OCI-LY3 (cell line): ENCODE measurements at regions not wholly inside any gene's neighbourhood (a gene's known extent, or its start where the extent isn't known, plus 50 kb on each side); places are given as distances from the start of the nearest gene placed in this dataset.

Experiments
- H2AFZ ChIP-seq: fragments of 200-600, 300-600 bp; shearing (Covaris generic); 2 replicates; pipeline ENCODE4 v1.6.0; 2014; ENCODE audit warnings: antibody characterized with exemption, low read depth, low read length
- H3K27ac ChIP-seq: fragments of 200-600, 300-600 bp; sonication (generic); 2 replicates; pipeline ENCODE4 v1.5.1; 2014; ENCODE audit warnings: mild to moderate bottlenecking, low read length, moderate library complexity, mixed read lengths
- H3K27me3 ChIP-seq: fragments of 200-600, 300-600 bp; sonication (generic); 2 replicates; pipeline ENCODE4 v1.6.1; 2014; ENCODE audit warnings: low read depth, low read length, mixed read lengths
- H3K36me3 ChIP-seq: fragments of 200-600, 300-600 bp; sonication (generic); replicated peaks from 2 replicates; pipeline ENCODE3; 2014; ENCODE audit warnings: low read depth, low read length, mixed read lengths
- H3K4me1 ChIP-seq: fragments of 300-600, 200-600 bp; sonication (generic); 2 replicates; pipeline ENCODE4 v1.6.1; 2014; ENCODE audit warnings: low read length, mixed read lengths
- H3K4me2 ChIP-seq: fragments of 200-600, 300-600 bp; sonication (generic); 2 replicates; pipeline ENCODE4 v1.6.1; 2014; ENCODE audit warnings: low read length, mixed read lengths
- H3K4me3 ChIP-seq: fragments of 300-600, 200-600 bp; sonication (generic); 2 replicates; pipeline ENCODE4 v1.5.1; 2014; ENCODE audit warnings: antibody characterized with exemption, mild to moderate bottlenecking, low read length, moderate library complexity
- H3K79me2 ChIP-seq: fragments of 300-600, 200-600 bp; shearing (Covaris generic); 2 replicates; pipeline ENCODE4 v1.6.1; 2014; ENCODE audit warnings: mild to moderate bottlenecking, low read length, mixed read lengths
- H3K9ac ChIP-seq: fragments of 300-600, 200-600 bp; shearing (Covaris generic); 2 replicates; pipeline ENCODE4 v1.6.0; 2014; ENCODE audit warnings: mild to moderate bottlenecking, low read length, moderate library complexity
- H3K9me3 ChIP-seq: fragments of 200-600, 300-600 bp; shearing (Covaris generic); 2 replicates; pipeline ENCODE4 v1.6.1; 2014; ENCODE audit warnings: low read length, mixed read lengths; ENCODE audit not compliant: insufficient read depth
- H4K20me1 ChIP-seq: fragments of 200-600, 300-600 bp; sonication (generic); 2 replicates; pipeline ENCODE4 v1.6.1; 2016; ENCODE audit warnings: low read length, mixed read lengths; ENCODE audit not compliant: insufficient read depth
- CTCF ChIP-seq: fragments of 200-600, 300-600 bp; sonication (generic); IDR thresholded peaks from 2 replicates; pipeline ENCODE4 v1.5.1; 2014; ENCODE audit warnings: antibody characterized with exemption, low read length, low read depth
- EZH2phosphoT487 ChIP-seq: fragments of 200-600 bp; shearing (Covaris generic); IDR thresholded peaks from 2 replicates; pipeline ENCODE4 v1.6.1; 2018; ENCODE audit warnings: antibody characterized with exemption, mixed run types, low read depth

DNA sequence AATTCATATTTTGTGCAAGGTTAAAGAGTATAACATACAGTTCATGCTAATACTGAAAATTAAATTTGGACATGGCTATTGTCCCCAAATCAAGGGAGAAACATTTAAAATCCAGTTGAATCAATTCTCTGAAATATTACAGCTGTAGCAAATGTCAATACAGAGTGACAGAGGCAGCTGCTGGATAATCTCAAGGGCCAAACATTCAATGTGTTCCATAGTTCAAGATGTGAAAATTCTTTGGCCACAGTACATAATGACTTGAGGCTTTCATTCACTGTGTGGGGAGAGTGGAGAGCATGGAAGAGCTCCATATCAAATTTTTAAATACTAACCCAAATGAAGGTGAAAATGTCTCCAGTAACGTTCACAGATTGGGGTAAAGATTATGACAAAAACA lies 1192.8 kb upstream of the CADM2 start:
- Histone ChIP-seq H3K9me3 (no peaks in the 10 kb centered on the region), H3K36me3 (no peaks in the 10 kb centered on the region), H3K4me3 (no peak overlapping the region), H2AFZ (no peak overlapping the region), H3K4me1 (no peaks in the 10 kb centered on the region), H3K27me3 (no peaks in the 10 kb centered on the region), H4K20me1 (no peaks in the 10 kb centered on the region), H3K27ac (no peak overlapping the region), H3K9ac (no peak overlapping the region), H3K4me2 (no peak overlapping the region), H3K79me2 (no peaks in the 10 kb centered on the region)
- TF ChIP-seq EZH2phosphoT487 (no peak), CTCF (no peak)

DNA sequence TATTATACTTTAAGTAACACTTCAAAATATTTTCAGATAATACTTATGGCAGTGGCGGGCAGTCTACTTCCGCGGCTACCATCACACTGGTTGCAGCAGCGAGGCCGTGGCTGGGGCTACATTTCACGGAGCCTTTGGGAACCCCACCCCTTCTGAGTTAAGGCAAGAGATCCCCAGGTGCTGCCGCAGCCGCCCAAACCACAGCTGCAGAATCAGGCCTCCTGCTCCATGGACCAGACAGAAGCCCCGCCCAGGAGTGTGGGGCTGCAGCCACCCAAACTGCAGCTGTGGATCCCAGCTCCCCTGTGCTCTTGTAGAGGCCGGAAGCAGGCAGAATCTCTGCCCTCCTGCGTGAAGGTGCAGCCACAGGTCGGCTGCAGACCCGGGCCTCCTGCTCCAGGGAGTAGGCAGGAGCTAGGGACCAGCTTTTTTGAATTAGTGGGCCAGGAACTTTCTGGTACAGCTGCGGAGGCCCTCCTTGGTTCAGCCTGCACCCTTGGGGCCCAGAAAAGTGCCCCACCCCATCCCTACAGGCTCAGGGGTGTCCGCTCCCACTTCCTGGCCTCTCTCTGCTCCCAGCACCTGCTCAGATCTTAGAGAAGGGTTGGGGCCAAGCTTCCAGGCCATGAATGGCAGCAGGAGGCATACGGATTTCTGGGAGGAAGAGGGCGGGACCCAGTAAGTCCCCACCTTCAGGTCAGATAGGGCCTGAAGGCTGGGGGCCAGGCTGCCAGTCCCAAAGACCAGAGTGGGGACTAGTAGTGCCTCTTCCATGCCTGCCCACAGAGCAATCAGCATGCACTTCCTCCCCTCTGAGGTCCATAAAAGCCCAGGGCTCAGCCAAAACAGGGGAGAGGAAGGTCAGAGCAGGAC lies 1188.8 kb upstream of the CADM2 start:
- Histone ChIP-seq H3K4me2 (no peak overlapping the region), H3K4me3 (no peak overlapping the region), H4K20me1 (no peaks in the 10 kb centered on the region), H3K9ac (no peak overlapping the region), H3K79me2 (no peaks in the 10 kb centered on the region), H3K27me3 (no peaks in the 10 kb centered on the region), H3K36me3 (no peaks in the 10 kb centered on the region), H3K9me3 (no peaks in the 10 kb centered on the region), H2AFZ (no peak overlapping the region), H3K4me1 (no peaks in the 10 kb centered on the region), H3K27ac (no peak overlapping the region)
- no peak for TF ChIP-seq CTCF

GRCh38 chr3:83770664-83771402 lies 1188.0 kb upstream of the CADM2 start:
- no peaks in the 10 kb centered on the region for H3K27me3 ChIP-seq
- no peak overlapping the region for H3K9ac ChIP-seq
- H3K27ac ChIP-seq: no peak overlapping the region
- no peaks in the 10 kb centered on the region for H4K20me1 ChIP-seq
- H3K36me3 ChIP-seq: no peaks in the 10 kb centered on the region
- no peak overlapping the region for H3K4me2 ChIP-seq
- no peaks in the 10 kb centered on the region for H3K79me2 ChIP-seq
- H2AFZ ChIP-seq: no peak overlapping the region
- no peak overlapping the region for H3K4me3 ChIP-seq
- TF ChIP-seq CTCF (no peak), EZH2phosphoT487 (no peak)
- H3K4me1 ChIP-seq: no peaks in the 10 kb centered on the region
- no peaks in the 10 kb centered on the region for H3K9me3 ChIP-seq

DNA sequence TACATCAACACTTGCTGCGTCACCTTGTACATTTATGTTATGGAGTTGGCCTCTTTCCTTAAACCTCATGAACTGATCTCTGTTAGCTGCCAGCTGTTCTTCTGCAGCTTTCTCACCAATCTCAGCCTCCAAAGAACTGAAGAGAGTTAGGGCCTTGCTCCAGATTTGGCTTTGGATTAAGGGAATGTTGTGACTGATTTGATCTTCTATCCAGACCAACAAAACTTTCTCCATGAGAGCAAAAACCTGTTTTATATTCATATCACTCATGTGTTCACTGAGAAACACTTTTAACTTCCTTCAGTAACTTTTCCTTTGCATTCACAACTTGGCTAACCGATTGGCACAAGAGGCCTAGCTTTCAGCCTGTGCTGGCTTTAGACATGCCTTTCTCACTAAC lies 1156.0 kb upstream of the CADM2 start:
- H3K9ac ChIP-seq: no peak overlapping the region
- TF ChIP-seq EZH2phosphoT487 (no peak), CTCF (no peak)
- H3K79me2 ChIP-seq: no peaks in the 10 kb centered on the region
- no peaks in the 10 kb centered on the region for H4K20me1 ChIP-seq
- H3K36me3 ChIP-seq: no peaks in the 10 kb centered on the region
- H3K27ac ChIP-seq: no peak overlapping the region
- H2AFZ ChIP-seq: no peak overlapping the region
- H3K4me3 ChIP-seq: no peak overlapping the region
- no peaks in the 10 kb centered on the region for H3K4me1 ChIP-seq
- H3K9me3 ChIP-seq: no peaks in the 10 kb centered on the region
- H3K4me2 ChIP-seq: no peak overlapping the region
- H3K27me3 ChIP-seq: no peaks in the 10 kb centered on the region
